ENCODE measurements at regions not wholly inside any gene's neighbourhood (a gene's known extent, or its start where the extent isn't known, plus 50 kb on each side); places are given as distances from the start of the nearest gene placed in this dataset.

DNA sequence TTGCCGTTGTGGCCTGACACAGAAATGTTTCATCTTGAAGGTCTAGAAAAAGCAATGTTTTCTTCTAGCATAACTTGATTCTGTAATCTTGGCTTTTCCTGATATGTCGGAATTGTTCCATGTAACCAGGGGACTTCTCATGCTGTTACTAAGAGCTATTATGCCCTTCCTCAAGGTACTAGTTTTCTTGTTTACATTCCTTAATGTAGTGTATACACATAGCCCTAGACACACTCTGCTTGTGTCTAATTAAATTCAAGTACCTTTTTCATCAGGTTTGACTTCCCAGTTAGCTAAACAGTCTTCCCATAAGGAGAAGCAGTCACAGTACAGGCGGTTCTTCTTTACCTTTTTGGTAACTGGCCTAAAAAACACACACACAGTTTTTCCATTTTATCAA lies 89.4 kb upstream of the KCNK12 start:
- no peak for DNase-seq (ENCODE audit: extremely low spot score in 2 of 2)
- H3K36me3 ChIP-seq, result no peaks in the 10 kb centered on the region
- TF ChIP-seq, protein P1, sequence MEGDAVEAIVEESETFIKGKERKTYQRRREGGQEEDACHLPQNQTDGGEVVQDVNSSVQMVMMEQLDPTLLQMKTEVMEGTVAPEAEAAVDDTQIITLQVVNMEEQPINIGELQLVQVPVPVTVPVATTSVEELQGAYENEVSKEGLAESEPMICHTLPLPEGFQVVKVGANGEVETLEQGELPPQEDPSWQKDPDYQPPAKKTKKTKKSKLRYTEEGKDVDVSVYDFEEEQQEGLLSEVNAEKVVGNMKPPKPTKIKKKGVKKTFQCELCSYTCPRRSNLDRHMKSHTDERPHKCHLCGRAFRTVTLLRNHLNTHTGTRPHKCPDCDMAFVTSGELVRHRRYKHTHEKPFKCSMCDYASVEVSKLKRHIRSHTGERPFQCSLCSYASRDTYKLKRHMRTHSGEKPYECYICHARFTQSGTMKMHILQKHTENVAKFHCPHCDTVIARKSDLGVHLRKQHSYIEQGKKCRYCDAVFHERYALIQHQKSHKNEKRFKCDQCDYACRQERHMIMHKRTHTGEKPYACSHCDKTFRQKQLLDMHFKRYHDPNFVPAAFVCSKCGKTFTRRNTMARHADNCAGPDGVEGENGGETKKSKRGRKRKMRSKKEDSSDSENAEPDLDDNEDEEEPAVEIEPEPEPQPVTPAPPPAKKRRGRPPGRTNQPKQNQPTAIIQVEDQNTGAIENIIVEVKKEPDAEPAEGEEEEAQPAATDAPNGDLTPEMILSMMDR (IDR thresholded peaks at IDR 0.05), result no peak
- TF ChIP-seq POLR2A (IDR thresholded peaks at IDR 0.05), result no peak
- no peaks in the 10 kb centered on the region for H3K27me3 ChIP-seq
- no peak overlapping the region for H3K27ac ChIP-seq
- intact Hi-C loops (cut with DNase I), result no loop called here
- H3K4me3 ChIP-seq, result no peak overlapping the region
- no peaks in the 10 kb centered on the region for H3K9me3 ChIP-seq
- no peaks in the 10 kb centered on the region for H3K4me1 ChIP-seq

DNA sequence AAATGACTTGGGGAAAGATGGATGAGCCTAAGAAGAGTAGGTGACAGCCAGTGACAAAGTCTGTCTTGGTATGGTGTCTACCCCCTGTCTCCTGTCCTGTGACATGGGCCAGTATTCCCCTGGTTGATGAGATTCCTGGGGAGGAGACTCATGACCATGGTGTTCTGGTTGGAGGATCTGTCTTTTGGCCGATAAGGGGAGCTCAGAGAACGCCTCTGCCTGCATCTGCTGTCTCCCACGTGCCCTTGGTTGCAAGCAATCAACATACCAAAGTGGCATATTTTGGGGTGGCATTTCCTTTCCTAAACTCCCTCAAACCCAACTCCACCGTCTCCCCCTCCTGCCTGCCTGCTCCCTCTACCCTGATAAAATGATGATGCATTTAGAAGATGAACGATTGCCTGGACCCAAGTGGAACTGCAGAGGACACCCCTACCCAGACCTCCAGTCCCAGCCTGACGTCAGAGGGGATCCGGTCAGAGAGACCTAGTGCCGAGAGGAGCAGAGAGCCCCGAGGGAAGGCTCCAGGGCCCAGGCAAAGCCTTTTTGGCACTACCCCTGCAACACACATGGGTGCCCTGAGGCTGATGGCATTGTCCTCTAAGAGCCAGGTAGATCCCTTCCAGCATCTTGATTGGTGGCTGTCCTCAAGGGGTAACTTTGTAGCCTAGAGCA lies 88.0 kb upstream of the KCNK12 start:
- no peak for DNase-seq (ENCODE audit: extremely low spot score in 2 of 2)
- Histone ChIP-seq H3K4me3 (no peak overlapping the region), H3K36me3 (no peaks in the 10 kb centered on the region), H3K9me3 (no peaks in the 10 kb centered on the region), H3K27me3 (no peaks in the 10 kb centered on the region), H3K27ac (no peak overlapping the region), H3K4me1 (no peaks in the 10 kb centered on the region)
- intact Hi-C loops (cut with DNase I), result no loop called here
- TF ChIP-seq POLR2AphosphoS5 (IDR thresholded peaks at IDR 0.05; ENCODE audit: insufficient read depth in 1 of 2, low read depth in 1 of 2) (no peak), POLR2A (IDR thresholded peaks at IDR 0.05) (no peak)
- TF ChIP-seq, protein P1 (IDR thresholded peaks at IDR 0.05), result no peak

DNA sequence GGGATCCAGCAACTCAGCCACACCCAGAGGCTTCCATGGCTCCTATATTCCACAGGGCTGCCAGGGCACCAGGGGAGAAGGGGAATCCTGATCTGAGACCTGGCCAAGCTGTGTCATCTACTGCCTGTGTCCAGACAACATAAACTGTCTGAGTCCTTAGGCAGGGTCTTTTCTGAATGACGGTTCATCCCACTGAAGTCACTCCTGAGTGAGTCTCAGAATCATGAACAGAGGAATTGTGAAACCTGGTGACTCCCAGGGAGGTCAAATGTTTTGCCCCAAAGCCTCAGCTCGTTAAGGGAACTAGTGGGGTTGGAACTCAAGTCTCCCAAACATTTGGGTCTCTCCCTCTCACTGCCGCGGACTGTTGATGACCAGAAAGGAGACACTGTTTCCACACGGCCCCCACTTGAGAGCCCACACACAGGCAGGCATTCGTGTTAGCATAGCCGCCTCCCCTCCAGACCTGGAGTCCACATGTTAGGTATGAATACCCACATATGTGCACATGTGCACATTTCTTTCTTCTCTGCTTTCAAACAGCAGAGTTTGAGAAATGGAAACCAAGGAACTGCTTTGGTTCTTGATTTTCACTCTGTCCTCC lies 87.2 kb upstream of the KCNK12 start:
- no peaks in the 10 kb centered on the region for H3K27me3 ChIP-seq
- no peak for DNase-seq (ENCODE audit: extremely low spot score in 2 of 2)
- H3K27ac ChIP-seq, result no peak overlapping the region
- intact Hi-C loops (cut with DNase I), result no loop called here
- H3K4me3 ChIP-seq, result no peak overlapping the region
- H3K9me3 ChIP-seq, result no peaks in the 10 kb centered on the region
- no peaks in the 10 kb centered on the region for H3K4me1 ChIP-seq
- no peak for TF ChIP-seq POLR2AphosphoS5 (IDR thresholded peaks at IDR 0.05; ENCODE audit: insufficient read depth in 1 of 2, low read depth in 1 of 2)
- no peaks in the 10 kb centered on the region for H3K36me3 ChIP-seq

DNA sequence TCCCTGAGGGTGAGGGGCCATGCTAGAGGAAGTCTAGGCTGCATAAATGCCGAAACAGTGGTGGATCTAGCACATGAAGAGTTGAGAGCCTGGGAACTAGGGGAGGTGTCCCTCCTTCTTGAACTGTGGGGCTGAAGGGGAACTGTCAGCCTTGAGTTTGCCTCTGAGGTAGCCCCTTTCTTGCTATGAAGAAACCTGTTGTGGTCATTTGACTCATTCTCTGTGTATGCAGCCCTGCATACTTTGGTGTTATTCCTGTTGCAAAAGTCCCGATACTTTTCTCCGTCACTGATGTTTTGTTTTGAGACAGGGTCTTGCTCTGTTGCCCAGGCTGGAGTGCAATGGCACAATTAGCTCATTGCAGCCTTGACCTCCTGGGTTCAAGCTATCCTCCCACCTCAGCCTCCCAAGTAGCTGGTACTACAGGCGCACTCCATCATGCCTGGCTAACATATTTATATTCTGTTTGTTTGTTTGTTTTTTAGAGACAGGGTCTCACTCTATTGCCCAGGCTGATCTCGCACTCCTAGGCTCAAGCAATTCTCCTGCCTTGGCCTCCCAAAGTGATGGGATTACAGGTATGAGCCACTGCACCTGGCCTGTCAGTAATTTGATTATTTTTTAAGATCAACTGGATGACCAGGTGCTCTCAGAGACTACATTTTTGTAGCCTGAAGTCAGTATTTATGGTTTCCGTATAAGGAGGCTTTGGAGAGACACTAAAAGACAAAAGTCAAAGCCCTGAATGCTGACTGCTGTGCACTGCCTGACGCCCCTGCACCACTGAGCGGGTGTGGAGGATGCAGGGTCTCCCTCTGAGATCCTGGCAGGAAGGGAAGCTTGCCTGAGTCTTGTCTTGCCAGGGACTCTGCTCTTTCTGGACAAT lies 86.2 kb upstream of the KCNK12 start:
- intact Hi-C loops (cut with DNase I), result no loop called here
- Histone ChIP-seq H3K4me1 (no peaks in the 10 kb centered on the region), H3K27me3 (no peaks in the 10 kb centered on the region), H3K27ac (no peak overlapping the region), H3K36me3 (no peaks in the 10 kb centered on the region), H3K4me3 (no peak overlapping the region), H3K9me3 (no peaks in the 10 kb centered on the region)
- TF ChIP-seq POLR2AphosphoS5 (IDR thresholded peaks at IDR 0.05; ENCODE audit: insufficient read depth in 1 of 2, low read depth in 1 of 2), result no peak
- no peak for TF ChIP-seq POLR2A (IDR thresholded peaks at IDR 0.05)
- TF ChIP-seq, protein P1 (IDR thresholded peaks at IDR 0.05), result no peak
- no peak for DNase-seq (ENCODE audit: extremely low spot score in 2 of 2)

DNA sequence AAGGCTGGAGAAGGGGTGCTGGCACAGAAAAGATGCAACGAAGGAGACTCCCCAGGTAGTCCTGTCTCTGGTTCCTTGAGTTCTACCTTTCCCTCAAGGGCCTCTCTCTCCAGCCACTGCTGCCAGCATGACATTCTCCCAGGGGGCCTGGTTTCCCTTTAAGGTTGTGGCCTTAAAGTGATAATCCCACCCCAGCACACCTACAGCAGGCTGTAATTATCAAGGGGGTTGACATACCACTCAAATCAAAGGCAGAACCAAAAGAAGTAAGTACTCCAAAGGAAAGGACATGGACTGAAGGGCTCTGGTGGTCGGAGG lies 84.7 kb upstream of the KCNK12 start:
- H3K4me3 ChIP-seq, result no peak overlapping the region
- no peaks in the 10 kb centered on the region for H3K4me1 ChIP-seq
- intact Hi-C loops (cut with DNase I), result no loop called here
- no peak overlapping the region for H3K27ac ChIP-seq
- DNase-seq (ENCODE audit: extremely low spot score in 2 of 2), result no peak
- H3K9me3 ChIP-seq, result no peaks in the 10 kb centered on the region
- no peak for TF ChIP-seq POLR2A (IDR thresholded peaks at IDR 0.05)
- TF ChIP-seq, protein P1 (IDR thresholded peaks at IDR 0.05), result no peak
- no peak for TF ChIP-seq POLR2AphosphoS5 (IDR thresholded peaks at IDR 0.05; ENCODE audit: insufficient read depth in 1 of 2, low read depth in 1 of 2)
- no peaks in the 10 kb centered on the region for H3K27me3 ChIP-seq
- no peaks in the 10 kb centered on the region for H3K36me3 ChIP-seq

All from vagina (tissue), 2 donors.